HepG2 (cell line): ENCODE measurements at regions not wholly inside any gene's neighbourhood (a gene's known extent, or its start where the extent isn't known, plus 50 kb on each side); places are given as distances from the start of the nearest gene placed in this dataset.
A peak's percentile ranks its signal among the peaks of the same experiment; 100 is the strongest.

Source experiments
- ADNP ChIP-seq: sonication (generic); formaldehyde crosslinking; IDR thresholded peaks from 2 replicates; pipeline ENCODE4 v1.4.0; 2020; ENCODE audit warnings: missing genetic modification reagents
- ARNTL ChIP-seq: sonication (generic); formaldehyde crosslinking; IDR thresholded peaks from 2 replicates; pipeline ENCODE4 v1.4.0; 2020; ENCODE audit warnings: mild to moderate bottlenecking, missing genetic modification reagents
- ATAD3A ChIP-seq: sonication (generic); formaldehyde crosslinking; IDR thresholded peaks from 2 replicates; pipeline ENCODE4 v1.4.0; 2020; ENCODE audit warnings: missing genetic modification reagents
- EZH2 ChIP-seq: conservative IDR thresholded peaks from 2 replicates; pipeline ENCODE4 v1.6.1; 2012; ENCODE audit warnings: mild to moderate bottlenecking, low read depth, low read length, moderate library complexity
- KDM5A ChIP-seq: fragments of 200-600 bp; sonication (generic); IDR thresholded peaks from 2 replicates; pipeline ENCODE4 v1.7.0; 2018; ENCODE audit warnings: antibody characterized with exemption, mild to moderate bottlenecking, low read length, borderline replicate concordance
- NCOA2 ChIP-seq: sonication (generic); formaldehyde crosslinking; IDR thresholded peaks from 2 replicates; pipeline ENCODE4 v1.8.0; 2022; ENCODE audit warnings: inconsistent platforms
- NPAS2 ChIP-seq: sonication (generic); formaldehyde crosslinking; IDR thresholded peaks from 2 replicates; pipeline ENCODE4 v1.8.0; 2022; ENCODE audit warnings: mild to moderate bottlenecking, missing genetic modification reagents, borderline replicate concordance
- SALL2 ChIP-seq: sonication (generic); formaldehyde crosslinking; IDR thresholded peaks from 2 replicates; pipeline ENCODE4 v1.8.1; 2023; ENCODE audit warnings: mild to moderate bottlenecking, missing genetic modification reagents, inconsistent platforms
- TCF12 ChIP-seq, 2 experiments: fragments of 450-650 bp in 1 of 2; sonication (generic) in 1 of 2; formaldehyde crosslinking in 1 of 2; IDR thresholded peaks; 2 replicates each; pipeline versions ENCODE4 v1.6.1 to v1.8.0; 2017 to 2022; ENCODE audit warnings: antibody characterized with exemption in 1 of 2, mild to moderate bottlenecking in 1 of 2, missing genetic modification reagents in 1 of 2, moderate library complexity in 1 of 2
- ZFY ChIP-seq: sonication (generic); formaldehyde crosslinking; IDR thresholded peaks from 2 replicates; pipeline ENCODE4 v1.4.0; 2020; ENCODE audit warnings: missing genetic modification reagents
- ZNF572 ChIP-seq: sonication (generic); formaldehyde crosslinking; IDR thresholded peaks from 2 replicates; pipeline ENCODE4 v1.5.1; 2020; ENCODE audit warnings: mild to moderate bottlenecking, missing genetic modification reagents
- TF ChIP-seq, protein P1 (sequence below): IDR thresholded peaks from 2 replicates; pipeline ENCODE4 v1.6.1; 2016; ENCODE audit warnings: low read depth
- TF ChIP-seq, protein P2 (sequence below): sonication (generic); formaldehyde crosslinking; IDR thresholded peaks from 2 replicates; pipeline ENCODE4 v1.4.0; 2020; ENCODE audit warnings: missing genetic modification reagents, borderline replicate concordance
- TF ChIP-seq, protein P3 (sequence below): sonication (generic); formaldehyde crosslinking; IDR thresholded peaks from 2 replicates; pipeline ENCODE4 v1.4.0; 2020; ENCODE audit warnings: missing genetic modification reagents, borderline replicate concordance
- TF ChIP-seq, protein P4 (sequence below): sonication (generic); formaldehyde crosslinking; IDR thresholded peaks from 2 replicates; pipeline ENCODE4 v1.4.0; 2020; ENCODE audit warnings: missing genetic modification reagents, borderline replicate concordance
- TF ChIP-seq, protein P5 (sequence below), 2 experiments: sonication (generic) in 1 of 2; formaldehyde crosslinking in 1 of 2; IDR thresholded peaks; 2 replicates each; pipeline versions ENCODE4 v1.4.0 to v1.6.1; 2018 to 2020; ENCODE audit warnings: missing genetic modification reagents in 2 of 2, borderline replicate concordance in 1 of 2, low read depth in 1 of 2, mild to moderate bottlenecking in 1 of 2, missing biosample characterization in 1 of 2

DNA sequence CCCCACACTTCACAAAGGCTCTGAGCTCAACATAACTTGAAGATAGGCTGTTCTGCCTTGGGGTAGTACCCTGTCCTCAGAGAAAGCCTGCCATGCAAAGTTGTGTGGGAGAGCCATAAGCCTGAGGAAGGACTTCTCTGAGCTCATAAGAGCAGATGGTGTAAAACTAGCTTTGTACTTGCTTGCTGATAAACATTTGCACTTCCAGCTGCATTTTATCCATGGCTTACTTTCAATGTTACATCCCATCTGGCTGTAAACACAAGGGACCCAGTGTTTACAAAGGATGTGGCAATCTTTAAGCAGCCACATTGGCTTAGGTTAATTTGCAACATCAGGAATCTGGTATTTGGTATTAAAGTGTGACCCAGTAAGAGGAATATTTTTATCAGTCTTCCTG lies 258.1 kb downstream of the IPO8 start (continued):
- no peak for TF ChIP-seq ADNP (CRISPR knock-in tag)
- TF ChIP-seq, protein P1, sequence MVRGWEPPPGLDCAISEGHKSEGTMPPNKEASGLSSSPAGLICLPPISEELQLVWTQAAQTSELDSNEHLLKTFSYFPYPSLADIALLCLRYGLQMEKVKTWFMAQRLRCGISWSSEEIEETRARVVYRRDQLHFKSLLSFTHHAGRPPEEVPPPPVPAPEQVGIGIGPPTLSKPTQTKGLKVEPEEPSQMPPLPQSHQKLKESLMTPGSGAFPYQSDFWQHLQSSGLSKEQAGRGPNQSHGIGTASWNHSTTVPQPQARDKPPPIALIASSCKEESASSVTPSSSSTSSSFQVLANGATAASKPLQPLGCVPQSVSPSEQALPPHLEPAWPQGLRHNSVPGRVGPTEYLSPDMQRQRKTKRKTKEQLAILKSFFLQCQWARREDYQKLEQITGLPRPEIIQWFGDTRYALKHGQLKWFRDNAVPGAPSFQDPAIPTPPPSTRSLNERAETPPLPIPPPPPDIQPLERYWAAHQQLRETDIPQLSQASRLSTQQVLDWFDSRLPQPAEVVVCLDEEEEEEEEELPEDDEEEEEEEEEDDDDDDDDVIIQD (CRISPR knock-in tag): peak; percentile 53; the same call in 1 of the 2 replicates
- TF ChIP-seq, protein P2, sequence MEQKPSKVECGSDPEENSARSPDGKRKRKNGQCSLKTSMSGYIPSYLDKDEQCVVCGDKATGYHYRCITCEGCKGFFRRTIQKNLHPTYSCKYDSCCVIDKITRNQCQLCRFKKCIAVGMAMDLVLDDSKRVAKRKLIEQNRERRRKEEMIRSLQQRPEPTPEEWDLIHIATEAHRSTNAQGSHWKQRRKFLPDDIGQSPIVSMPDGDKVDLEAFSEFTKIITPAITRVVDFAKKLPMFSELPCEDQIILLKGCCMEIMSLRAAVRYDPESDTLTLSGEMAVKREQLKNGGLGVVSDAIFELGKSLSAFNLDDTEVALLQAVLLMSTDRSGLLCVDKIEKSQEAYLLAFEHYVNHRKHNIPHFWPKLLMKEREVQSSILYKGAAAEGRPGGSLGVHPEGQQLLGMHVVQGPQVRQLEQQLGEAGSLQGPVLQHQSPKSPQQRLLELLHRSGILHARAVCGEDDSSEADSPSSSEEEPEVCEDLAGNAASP (CRISPR knock-in tag): 0 out of 2 replicates have a peak, but pooled peaks have one; percentile 19
- TF ChIP-seq, protein P3, sequence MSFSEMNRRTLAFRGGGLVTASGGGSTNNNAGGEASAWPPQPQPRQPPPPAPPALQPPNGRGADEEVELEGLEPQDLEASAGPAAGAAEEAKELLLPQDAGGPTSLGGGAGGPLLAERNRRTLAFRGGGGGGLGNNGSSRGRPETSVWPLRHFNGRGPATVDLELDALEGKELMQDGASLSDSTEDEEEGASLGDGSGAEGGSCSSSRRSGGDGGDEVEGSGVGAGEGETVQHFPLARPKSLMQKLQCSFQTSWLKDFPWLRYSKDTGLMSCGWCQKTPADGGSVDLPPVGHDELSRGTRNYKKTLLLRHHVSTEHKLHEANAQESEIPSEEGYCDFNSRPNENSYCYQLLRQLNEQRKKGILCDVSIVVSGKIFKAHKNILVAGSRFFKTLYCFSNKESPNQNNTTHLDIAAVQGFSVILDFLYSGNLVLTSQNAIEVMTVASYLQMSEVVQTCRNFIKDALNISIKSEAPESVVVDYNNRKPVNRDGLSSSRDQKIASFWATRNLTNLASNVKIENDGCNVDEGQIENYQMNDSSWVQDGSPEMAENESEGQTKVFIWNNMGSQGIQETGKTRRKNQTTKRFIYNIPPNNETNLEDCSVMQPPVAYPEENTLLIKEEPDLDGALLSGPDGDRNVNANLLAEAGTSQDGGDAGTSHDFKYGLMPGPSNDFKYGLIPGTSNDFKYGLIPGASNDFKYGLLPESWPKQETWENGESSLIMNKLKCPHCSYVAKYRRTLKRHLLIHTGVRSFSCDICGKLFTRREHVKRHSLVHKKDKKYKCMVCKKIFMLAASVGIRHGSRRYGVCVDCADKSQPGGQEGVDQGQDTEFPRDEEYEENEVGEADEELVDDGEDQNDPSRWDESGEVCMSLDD (CRISPR knock-in tag): no peak
- TF ChIP-seq NPAS2 (CRISPR knock-in tag): no peak
- TF ChIP-seq, protein P4, sequence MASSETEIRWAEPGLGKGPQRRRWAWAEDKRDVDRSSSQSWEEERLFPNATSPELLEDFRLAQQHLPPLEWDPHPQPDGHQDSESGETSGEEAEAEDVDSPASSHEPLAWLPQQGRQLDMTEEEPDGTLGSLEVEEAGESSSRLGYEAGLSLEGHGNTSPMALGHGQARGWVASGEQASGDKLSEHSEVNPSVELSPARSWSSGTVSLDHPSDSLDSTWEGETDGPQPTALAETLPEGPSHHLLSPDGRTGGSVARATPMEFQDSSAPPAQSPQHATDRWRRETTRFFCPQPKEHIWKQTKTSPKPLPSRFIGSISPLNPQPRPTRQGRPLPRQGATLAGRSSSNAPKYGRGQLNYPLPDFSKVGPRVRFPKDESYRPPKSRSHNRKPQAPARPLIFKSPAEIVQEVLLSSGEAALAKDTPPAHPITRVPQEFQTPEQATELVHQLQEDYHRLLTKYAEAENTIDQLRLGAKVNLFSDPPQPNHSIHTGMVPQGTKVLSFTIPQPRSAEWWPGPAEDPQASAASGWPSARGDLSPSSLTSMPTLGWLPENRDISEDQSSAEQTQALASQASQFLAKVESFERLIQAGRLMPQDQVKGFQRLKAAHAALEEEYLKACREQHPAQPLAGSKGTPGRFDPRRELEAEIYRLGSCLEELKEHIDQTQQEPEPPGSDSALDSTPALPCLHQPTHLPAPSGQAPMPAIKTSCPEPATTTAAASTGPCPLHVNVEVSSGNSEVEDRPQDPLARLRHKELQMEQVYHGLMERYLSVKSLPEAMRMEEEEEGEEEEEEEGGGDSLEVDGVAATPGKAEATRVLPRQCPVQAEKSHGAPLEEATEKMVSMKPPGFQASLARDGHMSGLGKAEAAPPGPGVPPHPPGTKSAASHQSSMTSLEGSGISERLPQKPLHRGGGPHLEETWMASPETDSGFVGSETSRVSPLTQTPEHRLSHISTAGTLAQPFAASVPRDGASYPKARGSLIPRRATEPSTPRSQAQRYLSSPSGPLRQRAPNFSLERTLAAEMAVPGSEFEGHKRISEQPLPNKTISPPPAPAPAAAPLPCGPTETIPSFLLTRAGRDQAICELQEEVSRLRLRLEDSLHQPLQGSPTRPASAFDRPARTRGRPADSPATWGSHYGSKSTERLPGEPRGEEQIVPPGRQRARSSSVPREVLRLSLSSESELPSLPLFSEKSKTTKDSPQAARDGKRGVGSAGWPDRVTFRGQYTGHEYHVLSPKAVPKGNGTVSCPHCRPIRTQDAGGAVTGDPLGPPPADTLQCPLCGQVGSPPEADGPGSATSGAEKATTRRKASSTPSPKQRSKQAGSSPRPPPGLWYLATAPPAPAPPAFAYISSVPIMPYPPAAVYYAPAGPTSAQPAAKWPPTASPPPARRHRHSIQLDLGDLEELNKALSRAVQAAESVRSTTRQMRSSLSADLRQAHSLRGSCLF (CRISPR knock-in tag): no peak
- TF ChIP-seq KDM5A: no peak
- no peak for TF ChIP-seq EZH2
- no peak for TF ChIP-seq ARNTL (CRISPR knock-in tag)
- TF ChIP-seq SALL2 (CRISPR knock-in tag): no peak
- no peak for TF ChIP-seq ZNF572
- peak; percentile 35; the same call in 1 of the 2 replicates for TF ChIP-seq NCOA2 (CRISPR knock-in tag)
- TF ChIP-seq, protein P5, sequence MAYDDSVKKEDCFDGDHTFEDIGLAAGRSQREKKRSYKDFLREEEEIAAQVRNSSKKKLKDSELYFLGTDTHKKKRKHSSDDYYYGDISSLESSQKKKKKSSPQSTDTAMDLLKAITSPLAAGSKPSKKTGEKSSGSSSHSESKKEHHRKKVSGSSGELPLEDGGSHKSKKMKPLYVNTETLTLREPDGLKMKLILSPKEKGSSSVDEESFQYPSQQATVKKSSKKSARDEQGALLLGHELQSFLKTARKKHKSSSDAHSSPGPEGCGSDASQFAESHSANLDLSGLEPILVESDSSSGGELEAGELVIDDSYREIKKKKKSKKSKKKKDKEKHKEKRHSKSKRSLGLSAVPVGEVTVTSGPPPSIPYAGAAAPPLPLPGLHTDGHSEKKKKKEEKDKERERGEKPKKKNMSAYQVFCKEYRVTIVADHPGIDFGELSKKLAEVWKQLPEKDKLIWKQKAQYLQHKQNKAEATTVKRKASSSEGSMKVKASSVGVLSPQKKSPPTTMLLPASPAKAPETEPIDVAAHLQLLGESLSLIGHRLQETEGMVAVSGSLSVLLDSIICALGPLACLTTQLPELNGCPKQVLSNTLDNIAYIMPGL (CRISPR knock-in tag; IDR thresholded peaks at IDR 0.05; ENCODE audit: borderline replicate concordance in 1 of 2, low read depth in 1 of 2): no peak
- TF ChIP-seq ZFY: no peak
- no peak for TF ChIP-seq TCF12 (IDR thresholded peaks at IDR 0.05)
- TF ChIP-seq TCF12 (CRISPR knock-in tag; IDR thresholded peaks at IDR 0.05): no peak
- TF ChIP-seq ATAD3A: no peak
